PFSK-1 (cell line): ENCODE measurements at regions not wholly inside any gene's neighbourhood (a gene's known extent, or its start where the extent isn't known, plus 50 kb on each side); places are given as distances from the start of the nearest gene placed in this dataset.
A peak's percentile ranks its signal among the peaks of the same experiment; 100 is the strongest.

ENCODE experiments used
- FOXP2 ChIP-seq: optimal IDR thresholded peaks from 2 replicates; pipeline ENCODE3; 2011; ENCODE audit warnings: borderline replicate concordance, control low read depth, inconsistent platforms; ENCODE audit not compliant: insufficient read depth; ENCODE audit errors: extremely low read length, extremely low read depth
- POLR2AphosphoS5 ChIP-seq: IDR thresholded peaks from 2 replicates; pipeline ENCODE4 v1.6.1; 2012; ENCODE audit warnings: low read depth, mild to moderate bottlenecking, control low read depth, low read length, moderate library complexity
- REST ChIP-seq, 2 experiments: IDR thresholded peaks; 2 replicates each; pipeline versions ENCODE4 v1.6.1 to v1.8.0; 2011 to 2012; ENCODE audit warnings: low read depth in 2 of 2, low read length in 2 of 2, control low read depth in 1 of 2, inconsistent platforms in 1 of 2, mild to moderate bottlenecking in 1 of 2, moderate library complexity in 1 of 2; ENCODE audit not compliant: insufficient read depth in 1 of 2
- SIN3A ChIP-seq: IDR thresholded peaks from 2 replicates; pipeline ENCODE4 v1.6.1; 2012; ENCODE audit warnings: mild to moderate bottlenecking, low read length, moderate library complexity, borderline replicate concordance; ENCODE audit not compliant: insufficient read depth
- TAF1 ChIP-seq: IDR thresholded peaks from 2 replicates; pipeline ENCODE4 v1.6.1; 2012; ENCODE audit warnings: low read length, control low read depth, borderline replicate concordance; ENCODE audit not compliant: insufficient read depth

GRCh38 chrX:20519146-20519545 lies 252.4 kb upstream of the RPS6KA3 start:
- no peak for TF ChIP-seq REST (IDR thresholded peaks at IDR 0.05; ENCODE audit: insufficient read depth in 1 of 2, low read depth in 2 of 2, low read length in 2 of 2)
- TF ChIP-seq FOXP2 = no peak
- TF ChIP-seq TAF1 = no peak
- no peak for TF ChIP-seq SIN3A
- no peak for TF ChIP-seq POLR2AphosphoS5

GRCh38 chrX:20517565-20517964 lies 250.9 kb upstream of the RPS6KA3 start:
- TF ChIP-seq POLR2AphosphoS5 = no peak
- TF ChIP-seq TAF1 = no peak
- no peak for TF ChIP-seq REST (IDR thresholded peaks at IDR 0.05; ENCODE audit: insufficient read depth in 1 of 2, low read depth in 2 of 2, low read length in 2 of 2)
- TF ChIP-seq FOXP2 = no peak

GRCh38 chrX:20515841-20516461 lies 249.2 kb upstream of the RPS6KA3 start:
- TF ChIP-seq REST (IDR thresholded peaks at IDR 0.05; ENCODE audit: insufficient read depth in 1 of 2, low read depth in 2 of 2, low read length in 2 of 2) (no peak), SIN3A (0 out of 2 replicates have a peak, but pooled peaks have one; percentile 49)

- TF ChIP-seq FOXP2 (no peak), TAF1 (no peak), POLR2AphosphoS5 (no peak), SIN3A (no peak), REST (IDR thresholded peaks at IDR 0.05; ENCODE audit: insufficient read depth in 1 of 2, low read depth in 2 of 2, low read length in 2 of 2) (no peak)
Measured at GRCh38 chrX:20514358-20514757, 247.6 kb upstream of the RPS6KA3 start.

- TF ChIP-seq POLR2AphosphoS5 (no peak), FOXP2 (no peak), TAF1 (no peak), SIN3A (no peak), REST (IDR thresholded peaks at IDR 0.05; ENCODE audit: insufficient read depth in 1 of 2, low read depth in 2 of 2, low read length in 2 of 2) (no peak)
Measured at GRCh38 chrX:20513185-20513584, 246.5 kb upstream of the RPS6KA3 start.
